Ovary (tissue), 7 donors: ENCODE measurements at regions not wholly inside any gene's neighbourhood (a gene's known extent, or its start where the extent isn't known, plus 50 kb on each side); places are given as distances from the start of the nearest gene placed in this dataset.

ENCODE experiments used
- DNase-seq, 5 donors: peaks; one replicate each; pipeline ENCODE4 v3.0.0-alpha.2; 2019 to 2020
- H3K27ac ChIP-seq, 2 donors: fragments of 200-600 bp; one replicate each; pipeline versions ENCODE4 v1.5.1 to v1.8.0; 2019 to 2022
- H3K27me3 ChIP-seq: fragments of 200-600 bp; one replicate; pipeline ENCODE4 v1.8.0; 2022
- H3K36me3 ChIP-seq: fragments of 200-600 bp; sonication (generic); one replicate; pipeline ENCODE4 v1.5.1; 2019
- H3K4me1 ChIP-seq: one replicate; pipeline ENCODE4 v1.8.1; 2013; ENCODE audit warnings: mild to moderate bottlenecking, moderate library complexity; ENCODE audit not compliant: insufficient read depth
- H3K4me3 ChIP-seq: fragments of 200-600 bp; sonication (generic); one replicate; pipeline ENCODE4 v1.5.1; 2017
- H3K9me3 ChIP-seq, 2 donors: fragments of 200-600 bp in 1 of 2; sonication (generic) in 1 of 2; one replicate each; pipeline versions ENCODE4 v1.5.1 to v1.8.1; 2013 to 2019; ENCODE audit warnings: mild to moderate bottlenecking in 1 of 2, moderate library complexity in 1 of 2
- CTCF ChIP-seq, 3 donors: fragments of 450-650 bp in 2 of 3; fragments of 200-600 bp in 1 of 3; IDR thresholded peaks; one replicate each; pipeline versions ENCODE4 v1.5.1 to v1.8.0; 2016 to 2022; ENCODE audit warnings: antibody characterized with exemption in 3 of 3, mild to moderate bottlenecking in 1 of 3
- EP300 ChIP-seq: sonication (generic); formaldehyde crosslinking; IDR thresholded peaks from one replicate; pipeline ENCODE4 v1.6.1; 2017; ENCODE audit warnings: antibody characterized with exemption
- POLR2A ChIP-seq: fragments of 450-650 bp; IDR thresholded peaks from one replicate; pipeline ENCODE4 v1.6.1; 2017; ENCODE audit warnings: antibody characterized with exemption, mild to moderate bottlenecking, moderate library complexity
- WGBS, 3 donors: extraction: QIAGEN DNeasy Blood & Tissue Kit in 1 of 3; methylation state at CpG; one replicate each; pipeline versions ENCODE4 v1.1.5 to v1.1.7; 2013 to 2017; 5-methylcytosine and 5-hydroxymethylcytosine counted together
- intact Hi-C, 4 donors: fragments of 100-400 bp; cut with DNase I; formaldehyde crosslinking; loops; one replicate each; pipeline versions ENCODE4 v1.11.0 to v1.15.1; 2022 to 2023
- donor health status: DM: no; HTN: no; CAD: no; lungs with moderate emphysema.
- donor health status: DM: no; HTN: no; CAD: no.
- donor health status: Bipolar disorder and iron deficiency.
- donor health status: DM: no; HTN: no; CAD: no.
- donor health status: DM: yes; HTN: yes; CAD: no.

GRCh38 chrX:20414762-20415445 is 148.2 kb upstream of the RPS6KA3 start:
- WGBS, 3 donors, result 65 to 77% (median 67%) methylated on average over 9 of the region's 9 CpGs
- Histone ChIP-seq H3K9me3 (no peaks in the 10 kb centered on the region), H3K4me1 (no peaks in the 10 kb centered on the region), H3K4me3 (no peak overlapping the region), H3K27ac (no peak overlapping the region), H3K36me3 (no peaks in the 10 kb centered on the region), H3K27me3 (no peaks in the 10 kb centered on the region)
- DNase-seq, result no peak
- intact Hi-C loops, result no loop called here
- no peak for TF ChIP-seq CTCF (IDR thresholded peaks at IDR 0.05)
- no peak for TF ChIP-seq EP300
- TF ChIP-seq POLR2A, result no peak

GRCh38 chrX:20414066-20414465 is 147.4 kb upstream of the RPS6KA3 start:
- Histone ChIP-seq H3K27me3 (no peaks in the 10 kb centered on the region), H3K4me3 (no peak overlapping the region), H3K9me3 (no peaks in the 10 kb centered on the region), H3K27ac (no peak overlapping the region), H3K4me1 (no peaks in the 10 kb centered on the region), H3K36me3 (no peaks in the 10 kb centered on the region)
- TF ChIP-seq POLR2A, result no peak
- TF ChIP-seq EP300, result no peak
- TF ChIP-seq CTCF (IDR thresholded peaks at IDR 0.05), result no peak
- intact Hi-C loops, result no loop called here
- no peak for DNase-seq
- WGBS, 3 donors, result 61 to 96% (median 72%) methylated on average over 2 of the region's 2 CpGs

GRCh38 chrX:20412871-20413486 is 146.3 kb upstream of the RPS6KA3 start:
- intact Hi-C loops, result no loop called here
- TF ChIP-seq EP300 (no peak), POLR2A (no peak), CTCF (IDR thresholded peaks at IDR 0.05) (no peak)
- 86 to 91% (median 87%) methylated on average over 18 of the region's 18 CpGs for WGBS, 3 donors
- H3K9me3 ChIP-seq, result no peaks in the 10 kb centered on the region
- no peak overlapping the region for H3K27ac ChIP-seq
- no peaks in the 10 kb centered on the region for H3K36me3 ChIP-seq
- no peak for DNase-seq
- H3K27me3 ChIP-seq, result no peaks in the 10 kb centered on the region
- H3K4me3 ChIP-seq, result no peak overlapping the region
- no peaks in the 10 kb centered on the region for H3K4me1 ChIP-seq

GRCh38 chrX:20410540-20410939 is 143.8 kb upstream of the RPS6KA3 start:
- no peaks in the 10 kb centered on the region for H3K36me3 ChIP-seq
- H3K9me3 ChIP-seq, result no peaks in the 10 kb centered on the region
- no peak for DNase-seq
- no peaks in the 10 kb centered on the region for H3K27me3 ChIP-seq
- H3K4me1 ChIP-seq, result no peaks in the 10 kb centered on the region
- no peak for TF ChIP-seq EP300
- TF ChIP-seq POLR2A, result no peak
- TF ChIP-seq CTCF (IDR thresholded peaks at IDR 0.05), result no peak
- WGBS, 3 donors, result 51 to 58% (median 55%) methylated on average over 2 of the region's 2 CpGs
- no peak overlapping the region for H3K27ac ChIP-seq
- no peak overlapping the region for H3K4me3 ChIP-seq
- intact Hi-C loops, result no loop called here
